Ovary (tissue), 3 donors: ENCODE measurements at regions not wholly inside any gene's neighbourhood (a gene's known extent, or its start where the extent isn't known, plus 50 kb on each side); places are given as distances from the start of the nearest gene placed in this dataset.

Experiments used
- CTCF ChIP-seq, 3 donors: fragments of 450-650 bp in 2 of 3; fragments of 200-600 bp in 1 of 3; IDR thresholded peaks; one replicate each; pipeline versions ENCODE4 v1.5.1 to v1.8.0; 2016 to 2022; ENCODE audit warnings: antibody characterized with exemption in 3 of 3, mild to moderate bottlenecking in 1 of 3
- EP300 ChIP-seq: sonication (generic); formaldehyde crosslinking; IDR thresholded peaks from one replicate; pipeline ENCODE4 v1.6.1; 2017; ENCODE audit warnings: antibody characterized with exemption
- donor health status: DM: no; HTN: no; CAD: no.

GRCh38 chr13:54742984-54743383 lies 1714.4 kb downstream of the OLFM4 start:
- no peak for TF ChIP-seq CTCF (IDR thresholded peaks at IDR 0.05)
- TF ChIP-seq EP300: no peak
